LNCaP clone FGC (cell line): ENCODE measurements at regions not wholly inside any gene's neighbourhood (a gene's known extent, or its start where the extent isn't known, plus 50 kb on each side); places are given as distances from the start of the nearest gene placed in this dataset.

Experiments used
- DNase-seq: peaks from one replicate; pipeline ENCODE4 v3.0.0-alpha.2; 2011; ENCODE audit warnings: low read depth
- H3K4me3 ChIP-seq: 2 replicates; pipeline ENCODE4 v1.5.1; 2011; ENCODE audit warnings: mild to moderate bottlenecking, low read depth, low read length, control low read depth
- CTCF ChIP-seq: IDR thresholded peaks from 2 replicates; pipeline ENCODE4 v1.5.1; 2012; ENCODE audit warnings: mild to moderate bottlenecking; ENCODE audit not compliant: control insufficient read depth, insufficient read depth; ENCODE audit errors: extremely low read depth

DNA sequence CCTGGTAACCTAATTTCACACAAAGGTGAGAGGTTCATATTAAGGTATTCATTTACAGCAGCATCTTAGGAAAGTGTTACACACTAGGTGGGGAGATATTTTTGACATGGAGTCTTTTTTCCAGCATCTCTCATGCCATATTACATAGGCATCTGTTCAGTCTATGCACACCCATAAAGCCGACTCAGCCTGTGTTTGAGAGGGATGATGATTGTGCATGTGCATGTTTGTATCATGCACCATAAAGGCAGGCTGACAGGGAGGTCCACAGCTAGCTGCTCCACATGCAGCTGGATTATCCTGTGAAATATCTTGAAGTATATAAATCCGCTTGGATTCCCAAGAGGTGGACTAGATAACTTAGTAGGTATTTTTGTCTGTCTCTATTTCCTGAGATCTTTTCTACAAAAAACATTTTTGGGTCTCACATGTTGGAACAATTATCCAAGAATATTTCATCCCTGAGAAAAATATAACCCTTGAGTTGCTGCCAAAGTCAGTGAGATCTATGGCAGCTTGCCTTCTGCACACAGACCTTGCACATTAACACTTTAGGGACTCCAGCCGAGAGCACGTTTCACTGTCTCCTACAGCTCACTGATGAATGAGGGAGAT, 288.4 kb upstream of the DPH6 start:
- no peak overlapping the region for H3K4me3 ChIP-seq
- no peak for DNase-seq
- TF ChIP-seq CTCF: no peak

GRCh38 chr15:35834866-35835265, 288.9 kb upstream of the DPH6 start:
- no peak overlapping the region for H3K4me3 ChIP-seq
- TF ChIP-seq CTCF: no peak
- no peak for DNase-seq

DNA sequence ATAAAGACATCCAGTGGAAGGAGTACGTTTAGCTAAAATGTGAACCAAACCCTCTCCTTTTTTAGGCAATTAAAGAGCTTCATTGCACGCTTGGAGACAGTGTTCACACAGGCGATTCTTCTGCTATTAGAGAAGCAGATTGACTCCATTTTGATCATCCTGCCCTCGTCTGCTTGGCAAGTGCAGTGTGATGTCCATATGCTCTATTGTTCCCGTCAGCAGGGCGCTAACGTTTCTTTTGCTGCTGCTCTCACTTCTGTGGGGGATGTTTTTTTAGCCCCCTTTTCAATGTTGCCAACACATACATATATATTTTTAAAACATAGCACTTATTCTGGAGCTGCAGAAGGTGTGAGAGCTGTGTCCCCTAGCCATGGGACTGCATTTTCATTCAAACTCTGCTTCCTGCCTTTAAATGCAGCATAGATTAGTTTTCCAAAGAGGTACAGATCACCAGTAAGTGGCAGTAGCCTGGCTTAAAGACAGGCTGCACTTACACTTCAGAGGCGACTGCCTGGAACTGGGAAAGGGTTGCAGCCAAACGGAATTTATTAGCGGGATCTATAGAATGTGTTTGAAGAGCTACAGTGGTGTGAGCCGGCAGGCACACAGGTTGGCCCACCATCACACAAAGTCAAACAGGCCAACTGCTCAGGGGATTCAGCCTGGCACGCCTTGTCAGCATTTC, 292.6 kb upstream of the DPH6 start:
- DNase-seq: no peak
- TF ChIP-seq CTCF: no peak
- H3K4me3 ChIP-seq: no peak overlapping the region

DNA sequence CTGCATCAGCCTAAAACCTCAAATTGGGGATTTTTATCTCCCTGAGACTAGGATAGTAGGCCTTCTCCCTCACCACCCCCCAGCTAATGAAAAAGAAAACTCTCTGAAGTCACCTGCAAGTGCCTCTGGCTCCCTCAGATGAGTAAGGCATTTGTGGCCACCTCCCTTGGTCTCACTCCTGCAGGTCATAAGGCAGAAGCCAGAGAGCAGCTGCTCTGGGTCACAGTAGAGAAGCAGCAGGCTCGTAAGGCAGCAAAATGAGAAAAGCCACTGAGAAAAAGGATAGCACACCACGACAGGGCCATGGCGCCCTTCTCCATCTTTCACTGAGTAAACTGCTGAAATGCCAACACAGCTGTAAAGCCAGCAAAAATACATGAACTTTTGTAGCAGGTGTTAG, 296.7 kb upstream of the DPH6 start:
- no peak for TF ChIP-seq CTCF
- DNase-seq: no peak
- no peak overlapping the region for H3K4me3 ChIP-seq

DNA sequence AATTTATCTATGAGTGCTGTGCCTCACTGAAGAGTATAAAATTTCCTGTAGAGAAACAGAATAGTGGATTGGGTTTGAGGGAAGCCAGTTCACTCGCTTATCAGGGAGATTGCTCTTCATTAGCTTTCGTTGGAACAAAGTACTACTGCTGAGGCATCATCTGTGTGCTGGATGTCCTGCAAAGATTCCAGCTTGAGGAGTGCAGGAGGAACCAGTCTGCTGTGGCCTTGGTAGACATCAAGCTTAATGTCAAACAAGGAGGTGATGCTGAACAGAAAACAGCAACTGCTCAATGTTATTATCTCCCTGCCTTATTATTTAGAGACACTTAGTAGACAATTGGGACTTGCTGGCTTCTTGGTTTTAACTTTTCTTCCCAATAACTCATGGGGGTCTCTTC, 297.5 kb upstream of the DPH6 start:
- no peak for DNase-seq
- TF ChIP-seq CTCF: no peak
- H3K4me3 ChIP-seq: no peak overlapping the region

DNA sequence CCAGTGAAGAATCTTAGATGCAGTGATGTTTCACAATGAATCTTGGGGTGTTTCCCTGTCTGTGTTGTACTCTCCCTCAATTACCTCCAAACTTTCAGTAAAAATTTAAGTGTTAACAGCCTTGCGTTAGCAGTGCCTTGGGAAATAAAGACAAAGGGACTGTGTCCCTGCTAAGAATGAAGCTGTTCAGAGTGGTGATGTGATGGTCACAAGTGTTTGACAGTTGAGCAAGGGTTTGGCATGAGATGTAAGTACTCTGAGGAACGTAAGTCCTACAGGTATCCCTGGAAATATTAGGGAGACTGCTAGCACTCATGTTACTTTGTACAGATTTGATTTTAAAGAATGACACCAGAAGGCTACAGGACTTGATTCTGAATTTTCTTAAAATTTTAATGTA, 304.3 kb upstream of the DPH6 start:
- DNase-seq: no peak
- TF ChIP-seq CTCF: no peak
- H3K4me3 ChIP-seq: no peak overlapping the region

GRCh38 chr15:35851491-35851890, 305.5 kb upstream of the DPH6 start:
- TF ChIP-seq CTCF: no peak
- no peak for DNase-seq
- no peak overlapping the region for H3K4me3 ChIP-seq
